ENCODE measurements at regions not wholly inside any gene's neighbourhood (a gene's known extent, or its start where the extent isn't known, plus 50 kb on each side); places are given as distances from the start of the nearest gene placed in this dataset.

DNA sequence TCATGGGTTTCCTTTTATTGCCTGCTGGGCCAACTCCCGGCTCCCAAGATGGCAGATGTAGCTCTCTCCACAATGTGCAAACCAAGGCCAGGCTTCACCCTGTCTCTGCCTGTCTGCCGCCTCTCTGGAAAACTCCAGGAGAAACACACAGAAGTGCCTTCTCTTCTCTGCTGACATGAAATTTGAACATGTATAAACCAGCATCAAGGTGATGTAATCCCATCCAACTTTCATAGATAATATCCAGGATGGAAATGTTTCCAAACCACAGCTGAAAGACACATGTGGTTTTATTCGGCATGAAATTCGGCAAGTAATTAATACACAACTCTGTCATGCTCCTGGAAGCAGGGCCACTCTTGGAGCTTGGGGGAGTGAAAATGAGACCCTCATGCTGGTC lies 297.2 kb downstream of the C7orf25 start:
- TF ChIP-seq, protein P1, sequence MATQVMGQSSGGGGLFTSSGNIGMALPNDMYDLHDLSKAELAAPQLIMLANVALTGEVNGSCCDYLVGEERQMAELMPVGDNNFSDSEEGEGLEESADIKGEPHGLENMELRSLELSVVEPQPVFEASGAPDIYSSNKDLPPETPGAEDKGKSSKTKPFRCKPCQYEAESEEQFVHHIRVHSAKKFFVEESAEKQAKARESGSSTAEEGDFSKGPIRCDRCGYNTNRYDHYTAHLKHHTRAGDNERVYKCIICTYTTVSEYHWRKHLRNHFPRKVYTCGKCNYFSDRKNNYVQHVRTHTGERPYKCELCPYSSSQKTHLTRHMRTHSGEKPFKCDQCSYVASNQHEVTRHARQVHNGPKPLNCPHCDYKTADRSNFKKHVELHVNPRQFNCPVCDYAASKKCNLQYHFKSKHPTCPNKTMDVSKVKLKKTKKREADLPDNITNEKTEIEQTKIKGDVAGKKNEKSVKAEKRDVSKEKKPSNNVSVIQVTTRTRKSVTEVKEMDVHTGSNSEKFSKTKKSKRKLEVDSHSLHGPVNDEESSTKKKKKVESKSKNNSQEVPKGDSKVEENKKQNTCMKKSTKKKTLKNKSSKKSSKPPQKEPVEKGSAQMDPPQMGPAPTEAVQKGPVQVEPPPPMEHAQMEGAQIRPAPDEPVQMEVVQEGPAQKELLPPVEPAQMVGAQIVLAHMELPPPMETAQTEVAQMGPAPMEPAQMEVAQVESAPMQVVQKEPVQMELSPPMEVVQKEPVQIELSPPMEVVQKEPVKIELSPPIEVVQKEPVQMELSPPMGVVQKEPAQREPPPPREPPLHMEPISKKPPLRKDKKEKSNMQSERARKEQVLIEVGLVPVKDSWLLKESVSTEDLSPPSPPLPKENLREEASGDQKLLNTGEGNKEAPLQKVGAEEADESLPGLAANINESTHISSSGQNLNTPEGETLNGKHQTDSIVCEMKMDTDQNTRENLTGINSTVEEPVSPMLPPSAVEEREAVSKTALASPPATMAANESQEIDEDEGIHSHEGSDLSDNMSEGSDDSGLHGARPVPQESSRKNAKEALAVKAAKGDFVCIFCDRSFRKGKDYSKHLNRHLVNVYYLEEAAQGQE (IDR thresholded peaks at IDR 0.05; ENCODE audit: borderline replicate concordance) = no peak
- no peak for TF ChIP-seq POLR2AphosphoS5 (IDR thresholded peaks at IDR 0.05)
- no peak for TF ChIP-seq SMC3 (conservative IDR thresholded peaks at IDR 0.05; ENCODE audit: poor library complexity)
- TF ChIP-seq EZH2 (IDR thresholded peaks at IDR 0.05; ENCODE audit: borderline replicate concordance, insufficient read depth, low read length, poor library complexity, severe bottlenecking) = no peak
- no peak for TF ChIP-seq TAF1 (IDR thresholded peaks at IDR 0.05; ENCODE audit: low read depth)
- TF ChIP-seq, protein P2, sequence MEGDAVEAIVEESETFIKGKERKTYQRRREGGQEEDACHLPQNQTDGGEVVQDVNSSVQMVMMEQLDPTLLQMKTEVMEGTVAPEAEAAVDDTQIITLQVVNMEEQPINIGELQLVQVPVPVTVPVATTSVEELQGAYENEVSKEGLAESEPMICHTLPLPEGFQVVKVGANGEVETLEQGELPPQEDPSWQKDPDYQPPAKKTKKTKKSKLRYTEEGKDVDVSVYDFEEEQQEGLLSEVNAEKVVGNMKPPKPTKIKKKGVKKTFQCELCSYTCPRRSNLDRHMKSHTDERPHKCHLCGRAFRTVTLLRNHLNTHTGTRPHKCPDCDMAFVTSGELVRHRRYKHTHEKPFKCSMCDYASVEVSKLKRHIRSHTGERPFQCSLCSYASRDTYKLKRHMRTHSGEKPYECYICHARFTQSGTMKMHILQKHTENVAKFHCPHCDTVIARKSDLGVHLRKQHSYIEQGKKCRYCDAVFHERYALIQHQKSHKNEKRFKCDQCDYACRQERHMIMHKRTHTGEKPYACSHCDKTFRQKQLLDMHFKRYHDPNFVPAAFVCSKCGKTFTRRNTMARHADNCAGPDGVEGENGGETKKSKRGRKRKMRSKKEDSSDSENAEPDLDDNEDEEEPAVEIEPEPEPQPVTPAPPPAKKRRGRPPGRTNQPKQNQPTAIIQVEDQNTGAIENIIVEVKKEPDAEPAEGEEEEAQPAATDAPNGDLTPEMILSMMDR (IDR thresholded peaks at IDR 0.05; ENCODE audit: poor library complexity, severe bottlenecking) = no peak
- TF ChIP-seq MXI1 (conservative IDR thresholded peaks at IDR 0.05; ENCODE audit: poor library complexity, severe bottlenecking) = no peak
- TF ChIP-seq RAD21 (conservative IDR thresholded peaks at IDR 0.05) = no peak
- no peak for TF ChIP-seq EP300 (conservative IDR thresholded peaks at IDR 0.05; ENCODE audit: poor library complexity, severe bottlenecking)
- no peaks in the 10 kb centered on the region for H4K20me1 ChIP-seq (ENCODE audit: insufficient read depth)

DNA sequence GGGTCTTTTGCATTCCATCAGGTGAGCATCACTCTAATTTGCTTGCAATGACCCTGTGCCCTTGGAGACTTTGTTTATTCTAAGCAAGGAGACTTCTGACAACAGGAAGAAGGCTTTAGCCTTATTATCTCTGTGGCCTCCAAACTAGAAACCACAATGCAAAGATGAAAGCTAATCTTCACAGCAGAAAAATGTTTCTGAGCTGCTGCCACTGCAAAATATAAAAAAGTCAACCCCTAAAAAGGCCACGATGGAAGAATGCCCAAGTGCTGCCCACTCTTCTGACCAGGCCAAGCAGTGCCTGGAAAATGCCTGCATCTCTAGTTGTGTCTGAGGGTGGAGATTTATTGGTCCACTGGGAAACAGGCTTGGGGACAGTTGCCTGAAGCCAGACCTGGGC lies 299.9 kb downstream of the C7orf25 start:
- Histone ChIP-seq H3K36me3 (ENCODE audit: insufficient read depth, low read length) (no peaks in the 10 kb centered on the region), H2AFZ (ENCODE audit: low read depth, low read length) (no peak overlapping the region), H3K27me3 (ENCODE audit: insufficient read depth, low read depth, low read length) (no peaks in the 10 kb centered on the region), H3K79me2 (replicated peaks; ENCODE audit: insufficient read depth, low read length) (no peaks in the 10 kb centered on the region), H3K4me2 (ENCODE audit: low read length) (no peak overlapping the region), H3K9me2 (ENCODE audit: insufficient read depth, low read length) (no peaks in the 10 kb centered on the region), H3K4me3 (ENCODE audit: low read length) (no peak overlapping the region), H3K27ac (ENCODE audit: low read length) (no peak overlapping the region), H3K9ac (ENCODE audit: low read length) (no peak overlapping the region), H3K9me3 (ENCODE audit: low read length) (no peaks in the 10 kb centered on the region), H4K20me1 (ENCODE audit: insufficient read depth) (no peaks in the 10 kb centered on the region), H3F3A (ENCODE audit: insufficient read depth, low read length, poor library complexity, severe bottlenecking) (no peaks in the 10 kb centered on the region)
- no peak for TF ChIP-seq TAF1 (IDR thresholded peaks at IDR 0.05; ENCODE audit: low read depth)
- no peak for TF ChIP-seq POLR2AphosphoS5 (IDR thresholded peaks at IDR 0.05)
- TF ChIP-seq EZH2 (IDR thresholded peaks at IDR 0.05; ENCODE audit: borderline replicate concordance, insufficient read depth, low read length, poor library complexity, severe bottlenecking) = no peak
- TF ChIP-seq MXI1 (conservative IDR thresholded peaks at IDR 0.05; ENCODE audit: poor library complexity, severe bottlenecking) = no peak
- TF ChIP-seq EP300 (conservative IDR thresholded peaks at IDR 0.05; ENCODE audit: poor library complexity, severe bottlenecking) = no peak
- TF ChIP-seq, protein P2 (IDR thresholded peaks at IDR 0.05; ENCODE audit: poor library complexity, severe bottlenecking) = no peak
- TF ChIP-seq RAD21 (conservative IDR thresholded peaks at IDR 0.05) = no peak
- TF ChIP-seq, protein P1 (IDR thresholded peaks at IDR 0.05; ENCODE audit: borderline replicate concordance) = no peak
- no peak for TF ChIP-seq SMC3 (conservative IDR thresholded peaks at IDR 0.05; ENCODE audit: poor library complexity)

More for the DNA sequence above, 297.2 kb downstream of the C7orf25 start:
- Histone ChIP-seq H3K27me3 (ENCODE audit: insufficient read depth, low read depth, low read length) (no peaks in the 10 kb centered on the region), H3K4me3 (ENCODE audit: low read length) (no peak overlapping the region), H3K27ac (ENCODE audit: low read length) (no peak overlapping the region), H3K9me2 (ENCODE audit: insufficient read depth, low read length) (no peaks in the 10 kb centered on the region), H3K79me2 (replicated peaks; ENCODE audit: insufficient read depth, low read length) (no peaks in the 10 kb centered on the region), H3K36me3 (ENCODE audit: insufficient read depth, low read length) (no peaks in the 10 kb centered on the region), H2AFZ (ENCODE audit: low read depth, low read length) (no peak overlapping the region), H3F3A (ENCODE audit: insufficient read depth, low read length, poor library complexity, severe bottlenecking) (no peaks in the 10 kb centered on the region), H3K9ac (ENCODE audit: low read length) (no peak overlapping the region), H3K4me2 (ENCODE audit: low read length) (no peak overlapping the region), H3K9me3 (ENCODE audit: low read length) (no peaks in the 10 kb centered on the region)

Data from neural cell (in vitro differentiated cells).